Inferior parietal cortex (tissue), 1 donor: ENCODE measurements at regions not wholly inside any gene's neighbourhood (a gene's known extent, or its start where the extent isn't known, plus 50 kb on each side); places are given as distances from the start of the nearest gene placed in this dataset.
"Not testable (repeated sequence)": the region's sequence is repeated elsewhere in the genome, so short reads cannot be mapped to it uniquely, and the experiment has no call there.

Experiments used
- DNase-seq: peaks from one replicate; pipeline ENCODE4 v3.0.0-alpha.2; 2016; ENCODE audit errors: extremely low spot score

- no peak for DNase-seq
Observed at GRCh38 chr5:74534397-74535129, 106.0 kb downstream of the ENC1 start.

GRCh38 chr5:74530326-74531050, 110.0 kb downstream of the ENC1 start:
- no peak for DNase-seq

- no peak for DNase-seq
Observed at GRCh38 chr5:74529101-74529500, 111.4 kb downstream of the ENC1 start.

GRCh38 chr5:74526111-74526510, 114.4 kb downstream of the ENC1 start:
- no peak for DNase-seq

- not testable (repeated sequence) for DNase-seq
Observed at GRCh38 chr5:74524767-74525166, 115.8 kb downstream of the ENC1 start.

- not testable (repeated sequence) for DNase-seq
Observed at GRCh38 chr5:74523698-74524097, 116.8 kb downstream of the ENC1 start.

GRCh38 chr5:74522838-74523237, 117.7 kb downstream of the ENC1 start:
- DNase-seq: not testable (repeated sequence)

GRCh38 chr5:74521401-74521800, 119.1 kb downstream of the ENC1 start:
- no peak for DNase-seq

- DNase-seq: no peak
Observed at GRCh38 chr5:74519679-74520078, 120.8 kb downstream of the ENC1 start.

GRCh38 chr5:74519161-74519571, 121.4 kb downstream of the ENC1 start:
- DNase-seq: no peak

GRCh38 chr5:74517700-74518099, 122.8 kb downstream of the ENC1 start:
- no peak for DNase-seq

- no peak for DNase-seq
Observed at GRCh38 chr5:74516211-74516636, 124.3 kb downstream of the ENC1 start.

GRCh38 chr5:74514888-74515551, 125.5 kb downstream of the ENC1 start:
- DNase-seq: no peak

- not testable (repeated sequence) for DNase-seq
Observed at GRCh38 chr5:74511770-74512169, 128.8 kb downstream of the ENC1 start.

GRCh38 chr5:74510476-74511075, 130.0 kb downstream of the ENC1 start:
- DNase-seq: no peak

GRCh38 chr5:74507370-74508005, 133.0 kb downstream of the ENC1 start:
- DNase-seq: no peak

- no peak for DNase-seq
Observed at GRCh38 chr5:74506119-74506518, 134.4 kb downstream of the ENC1 start.

- no peak for DNase-seq
Observed at GRCh38 chr5:74504463-74504862, 136.1 kb downstream of the ENC1 start.

GRCh38 chr5:74502479-74502950, 138.0 kb downstream of the ENC1 start:
- no peak for DNase-seq

- no peak for DNase-seq
Observed at GRCh38 chr5:74501674-74502478, 138.7 kb downstream of the ENC1 start.
